GM21423 (cell line): ENCODE measurements at regions not wholly inside any gene's neighbourhood (a gene's known extent, or its start where the extent isn't known, plus 50 kb on each side); places are given as distances from the start of the nearest gene placed in this dataset.

Experiments
- ATAC-seq: cut with Tn5 transposase; IDR thresholded peaks from one replicate; pipeline ENCODE4 v1.9.1; 2021; ENCODE audit warnings: mild to moderate bottlenecking, moderate library complexity; ENCODE audit not compliant: unreplicated experiment

- ATAC-seq, result no peak
Observed at GRCh38 chr22:48906216-48906835, 921.3 kb downstream of the BRD1 start.

- no peak for ATAC-seq
Observed at GRCh38 chr22:48905206-48905975, 922.3 kb downstream of the BRD1 start.

GRCh38 chr22:48902983-48903650 is 924.6 kb downstream of the BRD1 start:
- ATAC-seq, result no peak

- no peak for ATAC-seq
Observed at GRCh38 chr22:48902001-48902869, 925.4 kb downstream of the BRD1 start.

GRCh38 chr22:48901324-48901723 is 926.3 kb downstream of the BRD1 start:
- ATAC-seq, result no peak

- no peak for ATAC-seq
Observed at GRCh38 chr22:48900626-48901025, 927.0 kb downstream of the BRD1 start.

- no peak for ATAC-seq
Observed at GRCh38 chr22:48900327-48900597, 927.4 kb downstream of the BRD1 start.

GRCh38 chr22:48899523-48900326 is 927.9 kb downstream of the BRD1 start:
- ATAC-seq, result no peak

GRCh38 chr22:48898524-48899250 is 929.0 kb downstream of the BRD1 start:
- no peak for ATAC-seq

GRCh38 chr22:48897645-48898370 is 929.9 kb downstream of the BRD1 start:
- no peak for ATAC-seq

- ATAC-seq, result no peak
Observed at GRCh38 chr22:48896766-48897644, 930.7 kb downstream of the BRD1 start.

- no peak for ATAC-seq
Observed at GRCh38 chr22:48895831-48896765, 931.6 kb downstream of the BRD1 start.

GRCh38 chr22:48895336-48895735 is 932.3 kb downstream of the BRD1 start:
- ATAC-seq, result no peak

- ATAC-seq, result no peak
Observed at GRCh38 chr22:48894804-48895250, 932.8 kb downstream of the BRD1 start.

GRCh38 chr22:48894064-48894671 is 933.5 kb downstream of the BRD1 start:
- ATAC-seq, result no peak

GRCh38 chr22:48893288-48894063 is 934.2 kb downstream of the BRD1 start:
- ATAC-seq, result no peak
